ENCODE measurements at regions not wholly inside any gene's neighbourhood (a gene's known extent, or its start where the extent isn't known, plus 50 kb on each side); places are given as distances from the start of the nearest gene placed in this dataset.

DNA sequence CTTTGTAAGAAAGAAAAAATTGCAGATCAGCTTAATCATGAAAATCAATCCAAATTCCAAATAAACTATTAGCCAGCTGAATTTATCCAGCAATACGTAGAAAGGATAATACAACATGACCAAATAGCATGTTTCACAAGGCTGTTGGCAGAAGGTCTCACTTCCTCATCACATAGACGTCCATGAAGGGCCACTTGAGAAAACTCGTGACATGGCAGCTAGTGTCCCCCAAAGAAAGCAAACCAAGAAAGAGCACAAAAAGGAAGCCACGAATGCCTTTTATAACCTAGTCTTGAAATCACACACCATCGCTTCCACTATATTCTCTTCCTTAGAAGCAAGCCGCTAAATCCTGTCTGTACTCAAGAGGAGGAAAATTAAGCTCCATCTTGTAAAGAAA lies 105.6 kb upstream of the NRBF2 start:
- H3K27ac ChIP-seq = no peak overlapping the region
- DNase-seq = no peak
- no peaks in the 10 kb centered on the region for H3K9me3 ChIP-seq
- no peaks in the 10 kb centered on the region for H3K36me3 ChIP-seq
- ATAC-seq = no peak
- H3K27me3 ChIP-seq = no peaks in the 10 kb centered on the region
- intact Hi-C loops (cut with DNase I) = no loop called here
- H3K4me3 ChIP-seq = no peak overlapping the region
- TF ChIP-seq, protein P1, sequence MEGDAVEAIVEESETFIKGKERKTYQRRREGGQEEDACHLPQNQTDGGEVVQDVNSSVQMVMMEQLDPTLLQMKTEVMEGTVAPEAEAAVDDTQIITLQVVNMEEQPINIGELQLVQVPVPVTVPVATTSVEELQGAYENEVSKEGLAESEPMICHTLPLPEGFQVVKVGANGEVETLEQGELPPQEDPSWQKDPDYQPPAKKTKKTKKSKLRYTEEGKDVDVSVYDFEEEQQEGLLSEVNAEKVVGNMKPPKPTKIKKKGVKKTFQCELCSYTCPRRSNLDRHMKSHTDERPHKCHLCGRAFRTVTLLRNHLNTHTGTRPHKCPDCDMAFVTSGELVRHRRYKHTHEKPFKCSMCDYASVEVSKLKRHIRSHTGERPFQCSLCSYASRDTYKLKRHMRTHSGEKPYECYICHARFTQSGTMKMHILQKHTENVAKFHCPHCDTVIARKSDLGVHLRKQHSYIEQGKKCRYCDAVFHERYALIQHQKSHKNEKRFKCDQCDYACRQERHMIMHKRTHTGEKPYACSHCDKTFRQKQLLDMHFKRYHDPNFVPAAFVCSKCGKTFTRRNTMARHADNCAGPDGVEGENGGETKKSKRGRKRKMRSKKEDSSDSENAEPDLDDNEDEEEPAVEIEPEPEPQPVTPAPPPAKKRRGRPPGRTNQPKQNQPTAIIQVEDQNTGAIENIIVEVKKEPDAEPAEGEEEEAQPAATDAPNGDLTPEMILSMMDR (IDR thresholded peaks at IDR 0.05) = no peak
- H3K4me1 ChIP-seq = no peaks in the 10 kb centered on the region

GRCh38 chr10:63021225-63021624 lies 111.9 kb upstream of the NRBF2 start:
- DNase-seq = no peak
- intact Hi-C loops (cut with DNase I) = no loop called here
- no peak for ATAC-seq
- Histone ChIP-seq H3K36me3 (no peaks in the 10 kb centered on the region), H3K27me3 (peaks cover 0 to 9% of the 10 kb centered on the region in 2 donors), H3K4me3 (no peak overlapping the region), H3K9me3 (no peaks in the 10 kb centered on the region), H3K4me1 (no peaks in the 10 kb centered on the region), H3K27ac (no peak overlapping the region)
- TF ChIP-seq, protein P1 (IDR thresholded peaks at IDR 0.05) = no peak

GRCh38 chr10:63013755-63014154 lies 119.4 kb upstream of the NRBF2 start:
- H3K4me1 ChIP-seq = no peaks in the 10 kb centered on the region
- TF ChIP-seq, protein P1 (IDR thresholded peaks at IDR 0.05) = no peak
- H3K9me3 ChIP-seq = no peaks in the 10 kb centered on the region
- H3K4me3 ChIP-seq = no peak overlapping the region
- H3K27ac ChIP-seq = no peak overlapping the region
- intact Hi-C loops (cut with DNase I) = no loop called here
- DNase-seq = no peak
- no peaks in the 10 kb centered on the region for H3K36me3 ChIP-seq
- ATAC-seq = no peak
- no peaks in the 10 kb centered on the region for H3K27me3 ChIP-seq

DNA sequence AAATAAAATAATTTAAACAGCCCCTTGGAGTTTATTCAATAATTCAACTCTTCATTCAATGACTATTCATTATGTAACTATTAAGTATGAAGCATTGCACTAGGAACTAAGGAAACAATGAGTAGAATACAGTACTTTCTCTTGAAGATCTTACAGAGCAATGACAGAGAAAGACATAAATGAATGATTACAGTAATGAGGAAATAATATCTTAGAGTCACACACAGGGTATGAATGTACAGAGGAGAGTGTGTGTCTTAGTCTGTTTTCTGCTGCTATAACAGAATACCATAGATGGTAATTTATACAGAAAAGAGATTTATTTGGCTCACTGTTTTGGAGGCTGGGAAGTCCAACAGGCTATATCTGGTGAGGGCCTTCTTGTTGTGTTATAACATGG lies 120.5 kb upstream of the NRBF2 start:
- H3K4me1 ChIP-seq = no peaks in the 10 kb centered on the region
- TF ChIP-seq, protein P1 (IDR thresholded peaks at IDR 0.05) = no peak
- no peaks in the 10 kb centered on the region for H3K27me3 ChIP-seq

DNA sequence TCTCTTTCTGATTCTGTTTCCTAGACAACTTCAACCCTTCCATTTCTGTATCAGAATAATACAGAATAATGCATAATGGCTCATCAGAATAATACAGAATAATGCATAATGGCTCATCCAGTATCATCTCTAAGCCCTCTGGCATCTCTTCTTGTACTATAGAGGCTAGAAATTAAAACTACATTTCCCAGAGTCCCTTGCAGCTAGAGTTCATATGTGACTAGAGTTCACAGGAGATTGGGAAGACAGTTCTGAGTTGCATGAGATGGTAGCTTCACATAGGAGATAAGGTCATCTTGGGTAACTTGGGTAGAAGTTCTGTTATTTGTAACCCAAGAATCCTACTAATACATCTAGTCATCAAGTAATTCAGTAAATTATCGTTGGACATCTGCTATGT lies 122.9 kb upstream of the NRBF2 start:
- no peaks in the 10 kb centered on the region for H3K4me1 ChIP-seq
- H3K4me3 ChIP-seq = no peak overlapping the region
- intact Hi-C loops (cut with DNase I) = no loop called here
- no peaks in the 10 kb centered on the region for H3K9me3 ChIP-seq
- TF ChIP-seq, protein P1 (IDR thresholded peaks at IDR 0.05) = no peak
- H3K27ac ChIP-seq = no peak overlapping the region
- DNase-seq (no peak), ATAC-seq (no peak)
- no peaks in the 10 kb centered on the region for H3K36me3 ChIP-seq
- no peaks in the 10 kb centered on the region for H3K27me3 ChIP-seq

More for the DNA sequence above, 120.5 kb upstream of the NRBF2 start:
- DNase-seq (no peak), ATAC-seq (no peak)
- Histone ChIP-seq H3K27ac (no peak overlapping the region), H3K9me3 (no peaks in the 10 kb centered on the region), H3K36me3 (no peaks in the 10 kb centered on the region), H3K4me3 (no peak overlapping the region)
- intact Hi-C loops (cut with DNase I) = no loop called here
